ENCODE measurements at regions not wholly inside any gene's neighbourhood (a gene's known extent, or its start where the extent isn't known, plus 50 kb on each side); places are given as distances from the start of the nearest gene placed in this dataset.

DNA sequence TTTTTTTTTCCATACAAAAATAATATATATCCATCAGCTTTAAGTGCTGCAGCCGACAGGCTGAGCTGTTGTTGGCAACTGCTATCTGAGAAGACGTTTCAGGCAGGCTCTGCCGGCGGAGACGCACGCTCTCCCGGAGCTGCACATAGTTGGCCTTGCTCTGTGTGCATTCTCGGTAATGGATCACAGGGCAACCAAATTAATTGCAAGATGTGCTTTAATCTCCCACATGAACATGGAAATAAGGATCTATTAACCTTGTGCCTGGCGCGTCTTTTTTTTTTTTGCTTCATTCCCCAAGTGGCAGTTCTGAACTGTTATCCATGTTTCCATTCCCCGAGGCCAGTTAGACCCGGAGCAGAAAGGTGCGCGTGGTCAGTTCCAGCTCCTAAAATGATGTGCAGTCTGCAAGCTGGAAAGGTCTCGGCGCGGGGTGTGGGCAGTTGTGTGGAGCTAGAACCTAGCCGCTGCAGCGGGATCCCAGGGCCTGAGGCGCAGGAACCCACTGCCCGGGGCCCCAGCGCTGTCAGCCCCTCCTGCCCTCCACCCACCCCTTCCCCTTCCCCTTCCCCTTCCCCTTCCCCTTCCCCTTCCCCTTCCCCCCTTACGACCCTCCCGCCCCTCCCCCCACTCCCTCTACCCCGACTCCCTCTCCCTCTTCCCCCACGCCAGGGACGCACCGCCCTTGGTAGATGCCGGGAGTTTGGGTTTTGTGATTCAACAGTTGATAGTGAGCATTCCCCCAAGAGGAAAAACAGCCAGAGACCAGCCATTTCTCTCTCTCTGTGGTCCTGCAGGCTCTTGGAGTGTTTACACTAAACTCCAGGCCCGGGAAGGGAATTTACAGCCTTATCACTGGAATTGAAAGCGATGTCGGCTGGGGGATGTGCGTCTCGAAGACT, 137.8 kb downstream of the CEP120 start:
- Histone ChIP-seq H3K4me1 (ENCODE audit: control insufficient read depth, insufficient read depth, low read length) (peaks cover 9% of the 10 kb centered on the region; the same call in 1 of the 2 replicates), H3K4me3 (ENCODE audit: low read depth, low read length) (no peak overlapping the region), H3K36me3 (ENCODE audit: control insufficient read depth in 2 of 2, insufficient read depth in 1 of 2, low read length in 2 of 2) (no peaks in the 10 kb centered on the region), H3K9me3 (ENCODE audit: control insufficient read depth, insufficient read depth, low read depth, low read length) (no peaks in the 10 kb centered on the region), H3K27ac (ENCODE audit: extremely low read depth, low read depth, low read length) (peak overlapping the region; percentile 24)
- ChIA-PET POLR2A (no interaction called here), CTCF (interaction anchor here (0.6 to 0.7 kb wide), 3 partner anchors 17 to 98 kb away, joined by 3 to 4 read pairs (median 4); no protein-coding TSS in a partner anchor)
- no peak for TF ChIP-seq BCL11A (tag by site-specific recombination; IDR thresholded peaks at IDR 0.05; ENCODE audit: low read depth)
- TF ChIP-seq TRIM28 (IDR thresholded peaks at IDR 0.05; ENCODE audit: borderline replicate concordance, low read length), result peak; percentile 24; the same call in 1 of the 2 replicates

DNA sequence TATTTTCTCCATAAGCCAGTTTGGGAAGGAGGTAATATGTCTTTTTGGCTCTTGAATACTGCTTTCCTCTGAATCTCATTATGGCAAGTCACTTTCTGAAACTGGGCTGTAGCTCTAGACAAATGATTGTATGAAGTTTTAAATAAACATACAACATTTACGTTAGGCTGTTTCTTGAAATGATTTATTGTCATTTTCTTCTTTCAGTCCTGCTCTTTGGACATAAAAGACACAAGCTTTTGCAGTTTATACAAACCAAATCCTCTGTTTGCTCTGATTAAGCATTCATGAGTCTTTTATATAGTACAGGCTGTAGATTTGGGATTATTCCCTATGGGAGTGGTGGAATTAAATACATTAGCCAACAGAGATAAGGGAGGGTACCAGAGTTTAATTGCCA, 139.7 kb downstream of the CEP120 start:
- Histone ChIP-seq H3K4me3 (ENCODE audit: low read depth, low read length) (no peak overlapping the region), H3K27ac (ENCODE audit: extremely low read depth, low read depth, low read length) (peak overlapping the region; percentile 37; the same call in 1 of the 2 replicates), H3K9me3 (ENCODE audit: control insufficient read depth, insufficient read depth, low read depth, low read length) (no peaks in the 10 kb centered on the region), H3K36me3 (ENCODE audit: control insufficient read depth in 2 of 2, insufficient read depth in 1 of 2, low read length in 2 of 2) (no peaks in the 10 kb centered on the region), H3K4me1 (ENCODE audit: control insufficient read depth, insufficient read depth, low read length) (peaks cover 9% of the 10 kb centered on the region; the same call in 1 of the 2 replicates)
- ChIA-PET POLR2A (no interaction called here), CTCF (interaction anchor here (0.6 kb wide), 1 partner anchor 13 kb away, joined by 4 read pairs; no protein-coding TSS in a partner anchor)
- TF ChIP-seq, protein P1, sequence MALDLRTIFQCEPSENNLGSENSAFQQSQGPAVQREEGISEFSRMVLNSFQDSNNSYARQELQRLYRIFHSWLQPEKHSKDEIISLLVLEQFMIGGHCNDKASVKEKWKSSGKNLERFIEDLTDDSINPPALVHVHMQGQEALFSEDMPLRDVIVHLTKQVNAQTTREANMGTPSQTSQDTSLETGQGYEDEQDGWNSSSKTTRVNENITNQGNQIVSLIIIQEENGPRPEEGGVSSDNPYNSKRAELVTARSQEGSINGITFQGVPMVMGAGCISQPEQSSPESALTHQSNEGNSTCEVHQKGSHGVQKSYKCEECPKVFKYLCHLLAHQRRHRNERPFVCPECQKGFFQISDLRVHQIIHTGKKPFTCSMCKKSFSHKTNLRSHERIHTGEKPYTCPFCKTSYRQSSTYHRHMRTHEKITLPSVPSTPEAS (tag by site-specific recombination; IDR thresholded peaks at IDR 0.05), result no peak
- TF ChIP-seq SALL2 (tag by site-specific recombination; IDR thresholded peaks at IDR 0.05; ENCODE audit: borderline replicate concordance) (no peak), WT1 (tag by site-specific recombination; IDR thresholded peaks at IDR 0.05) (peak; percentile 46), ZNF274 (IDR thresholded peaks at IDR 0.05; ENCODE audit: low read length) (no peak), ZNF274 (tag by site-specific recombination; IDR thresholded peaks at IDR 0.05; ENCODE audit: borderline replicate concordance) (no peak), ZFP69B (tag by site-specific recombination; IDR thresholded peaks at IDR 0.05) (no peak), MEIS1 (CRISPR knock-in tag; IDR thresholded peaks at IDR 0.05; ENCODE audit: borderline replicate concordance) (no peak), YY1 (tag by site-specific recombination; IDR thresholded peaks at IDR 0.05) (no peak), TCF7L2 (IDR thresholded peaks at IDR 0.05; ENCODE audit: borderline replicate concordance, low read depth, low read length) (0 out of 2 replicates have a peak, but pooled peaks have one; percentile 60), TRIM28 (IDR thresholded peaks at IDR 0.05; ENCODE audit: borderline replicate concordance, low read length) (0 out of 2 replicates have a peak, but pooled peaks have one; percentile 59), ZNF560 (tag by site-specific recombination; IDR thresholded peaks at IDR 0.05; ENCODE audit: borderline replicate concordance) (no peak), ZXDB (tag by site-specific recombination; IDR thresholded peaks at IDR 0.05) (no peak), FEZF1 (tag by site-specific recombination; IDR thresholded peaks at IDR 0.05) (peak; percentile 80), ZNF561 (tag by site-specific recombination; IDR thresholded peaks at IDR 0.05; ENCODE audit: borderline replicate concordance) (no peak)
- TF ChIP-seq, protein P2, sequence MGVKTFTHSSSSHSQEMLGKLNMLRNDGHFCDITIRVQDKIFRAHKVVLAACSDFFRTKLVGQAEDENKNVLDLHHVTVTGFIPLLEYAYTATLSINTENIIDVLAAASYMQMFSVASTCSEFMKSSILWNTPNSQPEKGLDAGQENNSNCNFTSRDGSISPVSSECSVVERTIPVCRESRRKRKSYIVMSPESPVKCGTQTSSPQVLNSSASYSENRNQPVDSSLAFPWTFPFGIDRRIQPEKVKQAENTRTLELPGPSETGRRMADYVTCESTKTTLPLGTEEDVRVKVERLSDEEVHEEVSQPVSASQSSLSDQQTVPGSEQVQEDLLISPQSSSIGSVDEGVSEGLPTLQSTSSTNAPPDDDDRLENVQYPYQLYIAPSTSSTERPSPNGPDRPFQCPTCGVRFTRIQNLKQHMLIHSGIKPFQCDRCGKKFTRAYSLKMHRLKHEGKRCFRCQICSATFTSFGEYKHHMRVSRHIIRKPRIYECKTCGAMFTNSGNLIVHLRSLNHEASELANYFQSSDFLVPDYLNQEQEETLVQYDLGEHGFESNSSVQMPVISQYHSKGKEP (tag by site-specific recombination; IDR thresholded peaks at IDR 0.05), result no peak
- TF ChIP-seq, protein P3, sequence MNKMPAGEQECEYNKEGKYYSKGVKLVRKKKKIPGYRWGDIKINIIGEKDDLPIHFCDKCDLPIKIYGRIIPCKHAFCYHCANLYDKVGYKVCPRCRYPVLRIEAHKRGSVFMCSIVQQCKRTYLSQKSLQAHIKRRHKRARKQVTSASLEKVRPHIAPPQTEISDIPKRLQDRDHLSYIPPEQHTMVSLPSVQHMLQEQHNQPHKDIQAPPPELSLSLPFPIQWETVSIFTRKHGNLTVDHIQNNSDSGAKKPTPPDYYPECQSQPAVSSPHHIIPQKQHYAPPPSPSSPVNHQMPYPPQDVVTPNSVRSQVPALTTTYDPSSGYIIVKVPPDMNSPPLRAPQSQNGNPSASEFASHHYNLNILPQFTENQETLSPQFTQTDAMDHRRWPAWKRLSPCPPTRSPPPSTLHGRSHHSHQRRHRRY (tag by site-specific recombination; IDR thresholded peaks at IDR 0.05), result no peak
- TF ChIP-seq, protein P4, sequence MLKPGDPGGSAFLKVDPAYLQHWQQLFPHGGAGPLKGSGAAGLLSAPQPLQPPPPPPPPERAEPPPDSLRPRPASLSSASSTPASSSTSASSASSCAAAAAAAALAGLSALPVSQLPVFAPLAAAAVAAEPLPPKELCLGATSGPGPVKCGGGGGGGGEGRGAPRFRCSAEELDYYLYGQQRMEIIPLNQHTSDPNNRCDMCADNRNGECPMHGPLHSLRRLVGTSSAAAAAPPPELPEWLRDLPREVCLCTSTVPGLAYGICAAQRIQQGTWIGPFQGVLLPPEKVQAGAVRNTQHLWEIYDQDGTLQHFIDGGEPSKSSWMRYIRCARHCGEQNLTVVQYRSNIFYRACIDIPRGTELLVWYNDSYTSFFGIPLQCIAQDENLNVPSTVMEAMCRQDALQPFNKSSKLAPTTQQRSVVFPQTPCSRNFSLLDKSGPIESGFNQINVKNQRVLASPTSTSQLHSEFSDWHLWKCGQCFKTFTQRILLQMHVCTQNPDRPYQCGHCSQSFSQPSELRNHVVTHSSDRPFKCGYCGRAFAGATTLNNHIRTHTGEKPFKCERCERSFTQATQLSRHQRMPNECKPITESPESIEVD (tag by site-specific recombination; IDR thresholded peaks at IDR 0.05), result peak; percentile 35
